HG02763 (cell line): ENCODE measurements at regions not wholly inside any gene's neighbourhood (a gene's known extent, or its start where the extent isn't known, plus 50 kb on each side); places are given as distances from the start of the nearest gene placed in this dataset.

Source experiments
- ATAC-seq: cut with Tn5 transposase; IDR thresholded peaks from one replicate; pipeline ENCODE4 v1.9.1; 2021; ENCODE audit warnings: mild to moderate bottlenecking, moderate library complexity; ENCODE audit not compliant: unreplicated experiment

GRCh38 chr3:159825216-159825854, 163.3 kb upstream of the IL12A start:
- no peak for ATAC-seq

- ATAC-seq, result no peak
Observed at GRCh38 chr3:159828542-159828943, 160.1 kb upstream of the IL12A start.

GRCh38 chr3:159829056-159829455, 159.6 kb upstream of the IL12A start:
- no peak for ATAC-seq

- ATAC-seq, result no peak
Observed at GRCh38 chr3:159829539-159830227, 159.0 kb upstream of the IL12A start.

- no peak for ATAC-seq
Observed at GRCh38 chr3:159830523-159831154, 158.0 kb upstream of the IL12A start.

- ATAC-seq, result peak; percentile 32
Observed at GRCh38 chr3:159831466-159831865, 157.2 kb upstream of the IL12A start.

- ATAC-seq, result peak; percentile 92
Observed at GRCh38 chr3:159832024-159832423, 156.6 kb upstream of the IL12A start.

GRCh38 chr3:159835126-159835525, 153.5 kb upstream of the IL12A start:
- no peak for ATAC-seq

GRCh38 chr3:159837725-159838124, 150.9 kb upstream of the IL12A start:
- ATAC-seq, result no peak

- no peak for ATAC-seq
Observed at GRCh38 chr3:159838938-159839337, 149.7 kb upstream of the IL12A start.

- peak; percentile 50 for ATAC-seq
Observed at GRCh38 chr3:159839561-159840379, 148.9 kb upstream of the IL12A start, which contains the start of gene SCHIP1. TSS of gene SCHIP1 (plus strand) at chr3:159839861.

- no peak for ATAC-seq
Observed at GRCh38 chr3:159840703-159841299, 147.8 kb upstream of the IL12A start.

- ATAC-seq, result no peak
Observed at GRCh38 chr3:159841766-159842165, 146.9 kb upstream of the IL12A start.

- no peak for ATAC-seq
Observed at GRCh38 chr3:159843840-159844730, 144.6 kb upstream of the IL12A start.

GRCh38 chr3:159844801-159845261, 143.8 kb upstream of the IL12A start:
- ATAC-seq, result no peak

GRCh38 chr3:159845737-159846136, 142.9 kb upstream of the IL12A start:
- no peak for ATAC-seq

GRCh38 chr3:159846255-159846654, 142.4 kb upstream of the IL12A start:
- ATAC-seq, result no peak

- ATAC-seq, result no peak
Observed at GRCh38 chr3:159848348-159849118, 140.1 kb upstream of the IL12A start.

GRCh38 chr3:159850481-159850880, 138.2 kb upstream of the IL12A start:
- no peak for ATAC-seq
